NCI-H128 (cell line): ENCODE measurements at regions not wholly inside any gene's neighbourhood (a gene's known extent, or its start where the extent isn't known, plus 50 kb on each side); places are given as distances from the start of the nearest gene placed in this dataset.
"Not testable (repeated sequence)": the region's sequence is repeated elsewhere in the genome, so short reads cannot be mapped to it uniquely, and the experiment has no call there.

Experiments
- DNase-seq: peaks from one replicate; lab custom pipeline; 2025; ENCODE audit not compliant: unreplicated experiment; lab: John Stamatoyannopoulos, UW

DNA sequence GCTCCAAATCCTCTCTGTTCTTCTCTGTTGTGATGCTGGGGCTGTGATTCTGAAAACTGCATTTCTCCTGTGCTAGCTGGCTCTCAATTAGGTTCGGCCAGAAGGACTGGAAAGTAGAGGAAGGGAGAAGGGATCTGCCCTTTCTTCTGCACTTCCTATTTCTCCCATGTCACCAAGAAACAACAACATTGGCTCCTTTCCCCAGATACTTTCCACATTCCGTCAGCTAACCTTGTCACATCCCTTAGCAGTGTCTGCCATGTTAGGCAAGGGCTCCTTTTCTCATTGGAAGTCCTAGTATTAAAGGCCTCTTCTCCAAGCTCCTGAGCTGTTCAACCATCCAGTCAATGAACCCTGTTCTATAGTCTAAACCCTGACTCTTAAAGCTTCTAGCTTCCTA is 171.1 kb downstream of the ZNF621 start:
- DNase-seq = no peak

DNA sequence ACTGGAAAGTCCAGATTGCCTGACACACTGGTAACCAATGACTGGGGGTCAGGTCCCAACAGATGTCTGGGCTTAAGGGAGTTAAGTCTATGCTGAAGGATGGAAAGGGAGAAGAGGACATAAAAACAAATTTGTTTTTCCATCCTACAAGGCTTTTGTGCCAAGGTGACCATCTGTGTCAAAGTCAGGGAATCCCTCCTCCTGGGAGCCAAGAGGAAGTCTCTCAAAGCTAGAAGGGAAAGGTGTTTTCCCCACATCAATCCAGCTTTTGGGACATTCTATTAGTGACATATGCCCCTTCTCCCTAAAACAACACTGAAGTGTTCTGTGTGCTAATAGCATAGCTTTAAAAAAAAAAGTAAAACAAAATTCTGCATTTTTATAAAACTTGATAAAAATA is 173.9 kb downstream of the ZNF621 start:
- not testable (repeated sequence) for DNase-seq

DNA sequence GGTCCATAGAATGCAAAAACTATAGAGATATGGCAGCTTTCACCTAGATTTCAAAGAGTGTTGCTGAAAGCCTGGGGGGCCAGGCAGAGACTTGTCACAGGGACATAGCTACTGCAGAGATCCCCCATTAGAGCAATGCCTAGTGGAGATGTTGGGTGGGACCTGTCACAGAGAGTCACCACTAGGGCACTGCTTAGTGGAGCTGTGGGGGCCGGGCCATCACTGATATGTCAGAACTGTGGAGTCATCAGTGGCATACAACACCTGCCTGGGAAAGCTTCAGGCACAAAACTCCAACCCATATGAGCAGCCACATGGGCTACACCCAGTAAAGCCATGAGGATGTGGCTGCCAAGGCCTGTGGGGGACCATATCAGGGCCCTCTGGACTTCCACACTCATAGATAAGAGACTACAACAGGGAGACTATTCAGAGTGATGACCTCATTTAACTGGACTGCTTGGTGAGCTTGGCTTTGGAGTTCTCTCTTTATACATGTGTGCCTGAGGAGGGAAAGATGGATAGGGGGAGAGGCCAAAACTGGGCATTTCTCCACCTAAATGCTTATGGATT is 176.3 kb downstream of the ZNF621 start:
- no peak for DNase-seq

DNA sequence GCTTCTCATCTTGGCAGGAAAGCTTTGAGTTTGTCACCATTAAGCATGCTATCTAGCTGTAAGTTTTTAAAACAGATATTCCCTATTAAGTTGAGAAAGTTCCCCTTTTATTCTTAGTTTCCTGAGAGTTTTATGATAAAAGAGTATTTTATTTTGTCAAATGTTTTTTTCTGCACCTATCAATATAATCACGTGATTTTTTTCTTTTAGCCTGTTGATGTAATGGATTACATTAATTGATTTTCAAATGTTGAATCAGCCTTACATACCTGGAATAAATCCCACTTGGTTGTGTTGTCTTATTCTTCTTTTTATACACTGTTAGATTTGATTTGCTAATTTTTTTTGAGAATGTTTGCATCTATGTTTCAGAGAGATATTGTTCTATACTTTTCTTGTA is 179.5 kb downstream of the ZNF621 start:
- DNase-seq = no peak

DNA sequence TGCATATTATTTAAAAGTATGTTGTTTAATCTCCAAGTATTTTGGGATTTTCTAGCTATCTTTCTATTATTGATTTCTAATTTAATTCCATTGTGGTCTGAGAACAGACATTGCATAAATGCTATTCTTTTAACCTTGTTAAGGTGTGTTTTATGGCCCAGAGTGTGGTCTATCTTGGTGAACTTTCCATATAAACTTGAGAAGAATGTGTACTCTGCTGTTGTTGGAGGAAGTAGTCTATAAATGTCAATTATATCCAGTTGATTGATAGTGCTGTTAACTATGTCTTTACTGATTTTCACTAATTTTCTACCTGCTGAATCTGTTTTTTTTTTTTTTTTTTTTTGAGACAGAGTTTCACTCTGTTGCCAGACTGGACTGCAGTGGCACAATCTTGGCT is 180.9 kb downstream of the ZNF621 start:
- no peak for DNase-seq

DNA sequence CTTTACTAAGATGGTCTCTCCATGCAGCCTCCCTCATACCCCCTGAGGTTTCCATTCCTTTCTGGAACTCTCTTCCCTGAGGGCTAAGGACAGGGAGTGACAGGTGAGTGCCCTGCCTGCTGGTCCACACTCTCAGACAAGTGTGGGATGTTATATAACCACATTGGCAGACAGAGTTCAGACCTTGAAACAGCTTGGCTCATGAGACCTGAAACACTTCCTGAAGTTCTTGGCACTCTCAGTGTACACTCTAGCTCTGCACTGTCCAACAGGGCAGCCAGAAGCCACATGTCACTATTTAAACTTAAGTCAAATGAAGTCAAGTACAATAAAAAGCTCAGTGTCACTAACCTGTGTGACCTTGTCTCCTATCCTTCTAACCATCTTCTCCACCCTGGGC is 188.5 kb downstream of the ZNF621 start:
- DNase-seq = no peak

DNA sequence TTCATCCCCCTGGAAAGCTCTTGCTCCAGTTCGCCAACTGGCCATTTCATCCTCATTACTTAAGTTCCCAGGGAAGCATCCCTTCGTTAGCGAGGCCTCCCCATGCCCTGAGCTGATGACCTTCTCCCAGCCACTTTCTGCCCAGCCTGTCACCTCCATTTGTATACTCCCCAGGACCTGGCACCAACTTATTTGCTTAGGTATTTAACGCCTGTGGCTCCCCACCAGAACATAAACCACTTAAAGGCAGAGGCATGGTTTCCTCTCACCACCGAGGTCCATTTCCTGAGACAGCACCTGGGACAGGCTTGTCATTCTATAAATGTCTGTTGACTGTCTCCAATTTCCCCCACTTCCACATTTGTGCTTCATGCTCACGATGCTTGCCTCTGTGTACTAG is 189.0 kb downstream of the ZNF621 start:
- DNase-seq = no peak

- no peak for DNase-seq
Observed at GRCh38 chr3:40714771-40715345, 190.1 kb downstream of the ZNF621 start.

DNA sequence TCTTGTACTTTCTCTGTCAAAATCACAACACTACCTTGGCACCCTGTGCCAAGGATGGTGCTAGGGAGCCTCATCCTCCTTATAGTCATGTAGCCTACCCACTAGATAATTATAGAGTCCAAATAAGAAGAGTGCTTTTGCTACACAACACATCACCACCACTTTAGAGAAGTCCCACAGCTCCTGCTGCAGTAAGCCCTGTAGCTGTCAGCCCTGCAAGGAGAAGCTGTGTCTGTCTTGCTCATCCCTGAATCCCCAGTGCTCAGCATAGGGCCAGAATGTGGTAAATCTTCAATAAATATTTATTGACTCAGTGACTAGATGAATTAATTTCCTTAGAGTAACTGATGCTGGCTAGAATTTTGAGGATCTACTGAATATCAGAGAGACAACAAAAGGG is 190.8 kb downstream of the ZNF621 start:
- DNase-seq = no peak

DNA sequence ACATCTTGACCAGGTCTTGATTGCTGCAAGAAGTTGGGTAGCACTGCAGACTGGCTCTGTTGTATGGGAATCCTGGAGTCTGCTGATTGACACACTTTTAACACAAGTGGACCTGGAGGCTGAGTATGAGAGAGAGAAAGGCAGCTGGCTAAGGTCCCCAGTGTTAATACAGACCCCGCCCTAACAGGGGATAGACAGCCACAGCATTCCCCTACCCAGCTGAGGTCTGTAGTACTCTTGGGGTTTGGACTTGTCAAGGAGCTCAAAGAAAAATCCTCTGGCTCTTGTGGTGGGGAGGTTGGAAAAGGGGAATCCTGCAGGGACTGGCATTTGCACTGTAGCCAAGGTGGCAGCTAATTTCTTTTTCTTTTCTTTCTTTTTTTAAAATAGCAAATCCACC is 192.7 kb downstream of the ZNF621 start:
- no peak for DNase-seq

DNA sequence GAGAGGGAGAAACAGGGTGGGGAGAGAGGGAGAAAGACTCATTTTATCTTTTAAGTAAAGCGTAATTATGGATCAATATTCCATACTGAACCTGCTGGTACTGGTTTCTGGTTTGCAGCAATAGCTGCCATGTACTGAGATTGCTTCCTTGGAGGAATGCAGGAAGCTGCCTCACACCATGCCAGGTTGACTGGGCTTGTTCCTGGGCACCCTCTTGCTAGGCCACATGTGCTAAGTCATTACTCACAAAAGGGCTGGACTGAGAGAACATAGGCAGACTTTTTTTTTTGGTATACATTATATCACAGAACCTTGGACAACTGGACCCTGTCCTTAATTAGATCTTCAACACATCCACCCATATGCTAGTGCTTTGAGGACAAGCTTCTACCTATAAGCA is 193.4 kb downstream of the ZNF621 start:
- DNase-seq = no peak

DNA sequence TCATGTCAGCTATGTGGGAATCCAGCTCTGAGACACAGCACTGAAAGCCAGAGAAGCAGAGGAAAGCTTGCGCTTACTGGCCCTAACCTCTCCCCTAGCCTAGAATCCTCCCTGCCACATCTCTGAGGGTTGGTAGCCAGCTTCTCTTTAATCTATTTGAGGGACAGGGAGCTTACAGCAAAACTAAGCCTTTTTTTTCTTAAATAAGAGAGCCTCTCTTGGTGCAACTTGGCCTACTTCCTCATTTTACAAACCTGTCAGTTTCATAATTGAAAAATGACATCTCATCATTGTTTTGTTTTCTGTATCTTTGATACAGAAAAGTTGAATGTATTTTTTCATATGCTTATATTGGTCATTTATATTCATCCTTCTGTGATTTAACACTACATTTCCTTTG is 193.9 kb downstream of the ZNF621 start:
- no peak for DNase-seq

DNA sequence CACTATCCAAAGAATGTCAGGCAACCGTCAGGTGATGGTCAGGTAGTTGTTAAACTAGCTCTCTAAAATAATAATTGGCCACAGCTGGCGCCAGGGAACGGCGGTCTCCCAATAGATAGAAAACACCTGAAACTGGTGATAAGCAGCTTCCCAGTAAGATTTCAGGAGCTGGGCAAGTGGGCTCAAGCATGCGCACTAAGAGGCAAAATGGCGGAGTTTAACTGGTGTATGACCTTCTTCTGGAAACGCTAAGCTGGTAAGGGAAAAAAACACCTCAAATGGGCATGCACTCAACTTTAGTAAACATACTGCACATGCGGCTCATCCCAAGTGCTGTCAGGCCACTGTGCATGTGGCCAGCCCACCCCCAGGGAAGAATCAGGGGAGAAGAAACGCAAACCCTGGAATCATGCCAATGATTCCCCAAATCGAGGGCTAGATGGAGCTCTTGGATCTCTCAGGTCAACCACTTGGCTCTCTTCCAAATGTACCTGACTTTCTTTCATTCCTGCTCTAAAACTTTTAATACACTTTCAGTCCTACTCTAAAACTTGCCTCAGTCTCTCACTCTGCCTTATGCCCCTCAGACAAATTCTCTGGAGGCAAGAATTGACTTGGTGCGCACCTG is 195.0 kb downstream of the ZNF621 start:
- peak; percentile 43 for DNase-seq

- DNase-seq = no peak
Observed at GRCh38 chr3:40720341-40720740, 195.6 kb downstream of the ZNF621 start.

GRCh38 chr3:40720863-40721262 is 196.1 kb downstream of the ZNF621 start:
- DNase-seq = no peak

DNA sequence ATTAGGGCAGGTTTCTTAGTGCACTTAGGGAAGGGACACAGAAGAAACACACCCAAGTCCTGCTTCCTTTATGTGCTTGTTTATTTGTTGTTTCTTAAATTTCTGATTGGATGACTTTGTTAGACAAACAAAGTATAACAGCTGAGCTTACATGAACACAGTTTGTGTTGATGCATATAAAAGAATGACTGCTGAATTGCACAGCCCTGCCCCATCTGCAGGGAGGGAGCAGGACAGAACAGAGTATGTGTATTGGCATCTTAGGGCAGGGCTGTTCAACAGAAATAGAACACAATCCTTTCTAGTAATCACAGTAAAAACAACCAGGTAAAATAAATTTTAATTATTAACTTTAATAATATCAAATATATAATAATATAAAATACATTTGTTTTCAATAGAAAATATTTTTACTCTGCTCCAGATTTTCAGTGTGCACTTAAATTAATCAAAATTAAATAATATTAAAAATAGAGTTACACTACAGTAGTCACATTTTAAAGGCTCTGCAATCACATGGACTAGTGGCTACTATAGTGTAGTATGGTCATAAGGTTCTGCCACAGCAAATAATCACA is 198.4 kb downstream of the ZNF621 start:
- DNase-seq = no peak

DNA sequence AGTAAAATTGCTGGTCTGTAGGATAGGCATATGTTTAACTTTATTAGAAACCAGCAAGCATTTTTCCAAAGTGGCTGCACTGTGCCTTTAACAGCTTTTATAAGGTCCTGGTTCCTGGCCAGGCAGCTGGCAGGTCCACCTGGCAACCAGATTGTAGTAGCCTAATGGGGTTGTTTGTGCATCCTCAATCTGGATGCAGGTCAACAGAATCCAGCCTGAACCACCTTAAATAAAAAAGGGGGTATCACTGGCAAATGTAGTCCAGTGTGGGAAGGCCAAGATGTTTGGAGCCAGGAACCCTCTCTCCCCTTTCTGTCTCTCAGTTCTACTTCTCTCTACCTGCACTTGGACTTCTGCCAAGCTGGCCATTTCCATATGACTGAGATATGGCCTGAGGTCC is 200.3 kb downstream of the ZNF621 start:
- DNase-seq = no peak

- DNase-seq = no peak
Observed at GRCh38 chr3:40731445-40731844, 206.7 kb downstream of the ZNF621 start.

GRCh38 chr3:40736943-40737342 is 212.2 kb downstream of the ZNF621 start:
- DNase-seq = no peak

GRCh38 chr3:40737343-40737742 is 212.6 kb downstream of the ZNF621 start:
- no peak for DNase-seq

GRCh38 chr3:40739971-40740370 is 215.2 kb downstream of the ZNF621 start:
- no peak for DNase-seq

- DNase-seq = no peak
Observed at GRCh38 chr3:40741729-40742128, 217.0 kb downstream of the ZNF621 start.
